ENCODE measurements at regions not wholly inside any gene's neighbourhood (a gene's known extent, or its start where the extent isn't known, plus 50 kb on each side); places are given as distances from the start of the nearest gene placed in this dataset.

DNA sequence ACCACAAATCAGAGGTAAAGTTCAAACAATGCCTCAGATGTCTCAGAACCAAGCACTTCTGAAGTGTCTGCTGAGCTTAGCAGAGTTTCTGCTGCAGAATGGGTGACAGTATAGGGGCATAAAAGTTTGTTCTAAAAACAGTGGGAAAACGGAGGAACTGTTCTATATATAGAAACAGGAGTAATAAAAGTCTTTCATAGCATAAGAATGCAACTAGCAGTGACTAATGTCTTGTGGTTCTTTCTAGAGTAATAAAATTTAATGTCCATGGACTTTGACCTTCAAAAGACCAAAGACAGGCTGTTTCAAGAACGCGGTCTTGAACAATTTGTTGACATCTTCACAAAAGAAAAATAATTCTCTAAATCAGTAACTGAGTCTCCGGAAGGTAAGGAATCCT, 107.5 kb upstream of the FAR2 start:
- Mint-ChIP-seq H3K27ac (ENCODE audit: unreplicated experiment) (peak overlapping the region; percentile 85), H3K4me3 (ENCODE audit: unreplicated experiment) (peak overlapping the region; percentile 5)
- no peak for DNase-seq (ENCODE audit: extremely low spot score, unreplicated experiment)

DNA sequence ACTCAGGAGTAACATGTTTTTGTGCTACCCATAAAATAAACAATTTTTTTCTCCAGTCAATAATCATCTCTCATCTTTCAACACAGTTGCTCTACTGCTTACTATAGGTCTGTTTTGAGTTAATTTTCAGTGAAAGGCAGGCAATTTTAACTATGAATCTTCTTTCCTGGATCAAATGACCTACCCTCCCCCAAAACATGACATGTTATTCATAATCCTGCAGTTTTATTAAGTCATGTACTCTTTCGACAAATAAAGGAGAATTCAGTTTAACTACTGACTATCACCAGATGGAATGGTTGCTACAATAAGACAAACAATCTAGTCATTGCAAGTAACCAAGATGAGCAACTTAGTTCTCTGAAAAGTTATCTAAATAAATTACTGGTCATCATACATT, 106.0 kb upstream of the FAR2 start:
- peaks cover 6% of the 10 kb centered on the region for H3K9me3 Mint-ChIP-seq (ENCODE audit: unreplicated experiment)
- H3K27ac Mint-ChIP-seq (ENCODE audit: unreplicated experiment), result peak overlapping the region; percentile 20
- no peak overlapping the region for H3K4me3 Mint-ChIP-seq (ENCODE audit: unreplicated experiment)
- peaks cover 35% of the 10 kb centered on the region for H3K4me1 Mint-ChIP-seq (ENCODE audit: unreplicated experiment)
- H3K27me3 Mint-ChIP-seq (ENCODE audit: unreplicated experiment), result no peaks in the 10 kb centered on the region
- no peak for DNase-seq (ENCODE audit: extremely low spot score, unreplicated experiment)
- TF ChIP-seq, protein P1, sequence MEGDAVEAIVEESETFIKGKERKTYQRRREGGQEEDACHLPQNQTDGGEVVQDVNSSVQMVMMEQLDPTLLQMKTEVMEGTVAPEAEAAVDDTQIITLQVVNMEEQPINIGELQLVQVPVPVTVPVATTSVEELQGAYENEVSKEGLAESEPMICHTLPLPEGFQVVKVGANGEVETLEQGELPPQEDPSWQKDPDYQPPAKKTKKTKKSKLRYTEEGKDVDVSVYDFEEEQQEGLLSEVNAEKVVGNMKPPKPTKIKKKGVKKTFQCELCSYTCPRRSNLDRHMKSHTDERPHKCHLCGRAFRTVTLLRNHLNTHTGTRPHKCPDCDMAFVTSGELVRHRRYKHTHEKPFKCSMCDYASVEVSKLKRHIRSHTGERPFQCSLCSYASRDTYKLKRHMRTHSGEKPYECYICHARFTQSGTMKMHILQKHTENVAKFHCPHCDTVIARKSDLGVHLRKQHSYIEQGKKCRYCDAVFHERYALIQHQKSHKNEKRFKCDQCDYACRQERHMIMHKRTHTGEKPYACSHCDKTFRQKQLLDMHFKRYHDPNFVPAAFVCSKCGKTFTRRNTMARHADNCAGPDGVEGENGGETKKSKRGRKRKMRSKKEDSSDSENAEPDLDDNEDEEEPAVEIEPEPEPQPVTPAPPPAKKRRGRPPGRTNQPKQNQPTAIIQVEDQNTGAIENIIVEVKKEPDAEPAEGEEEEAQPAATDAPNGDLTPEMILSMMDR (IDR thresholded peaks at IDR 0.05), result no peak
- peaks cover 2% of the 10 kb centered on the region for H3K36me3 Mint-ChIP-seq (ENCODE audit: unreplicated experiment)

More for the DNA sequence above, 107.5 kb upstream of the FAR2 start:
- Mint-ChIP-seq H3K27me3 (ENCODE audit: unreplicated experiment) (no peaks in the 10 kb centered on the region), H3K36me3 (ENCODE audit: unreplicated experiment) (no peaks in the 10 kb centered on the region), H3K4me1 (ENCODE audit: unreplicated experiment) (peaks cover 35% of the 10 kb centered on the region), H3K9me3 (ENCODE audit: unreplicated experiment) (no peaks in the 10 kb centered on the region)
- TF ChIP-seq, protein P1 (IDR thresholded peaks at IDR 0.05), result no peak

DNA sequence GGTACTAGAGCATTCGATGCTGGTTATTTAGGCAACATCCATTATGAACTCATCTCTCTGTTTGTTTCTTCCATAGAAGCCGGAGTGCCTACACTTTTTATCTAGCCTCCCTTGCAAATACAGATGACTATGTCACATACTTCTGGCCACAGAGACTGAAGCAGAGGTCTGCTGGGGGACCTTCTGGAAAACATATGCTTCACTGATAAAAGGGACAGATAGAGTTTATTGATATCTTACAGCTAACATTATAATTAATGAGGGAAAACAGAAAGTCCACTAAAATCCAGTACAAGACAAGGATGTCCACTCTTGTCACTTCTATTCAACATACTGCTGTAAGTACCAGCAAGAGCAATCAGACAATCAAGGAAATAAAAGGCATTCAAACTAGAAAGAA, 104.3 kb upstream of the FAR2 start:
- peaks cover 25% of the 10 kb centered on the region for H3K4me1 Mint-ChIP-seq (ENCODE audit: unreplicated experiment)
- TF ChIP-seq, protein P1 (IDR thresholded peaks at IDR 0.05), result no peak
- H3K9me3 Mint-ChIP-seq (ENCODE audit: unreplicated experiment), result peaks cover 14% of the 10 kb centered on the region
- H3K4me3 Mint-ChIP-seq (ENCODE audit: unreplicated experiment), result no peak overlapping the region
- peaks cover 2% of the 10 kb centered on the region for H3K36me3 Mint-ChIP-seq (ENCODE audit: unreplicated experiment)
- DNase-seq (ENCODE audit: extremely low spot score, unreplicated experiment), result no peak
- H3K27me3 Mint-ChIP-seq (ENCODE audit: unreplicated experiment), result no peaks in the 10 kb centered on the region
- no peak overlapping the region for H3K27ac Mint-ChIP-seq (ENCODE audit: unreplicated experiment)

DNA sequence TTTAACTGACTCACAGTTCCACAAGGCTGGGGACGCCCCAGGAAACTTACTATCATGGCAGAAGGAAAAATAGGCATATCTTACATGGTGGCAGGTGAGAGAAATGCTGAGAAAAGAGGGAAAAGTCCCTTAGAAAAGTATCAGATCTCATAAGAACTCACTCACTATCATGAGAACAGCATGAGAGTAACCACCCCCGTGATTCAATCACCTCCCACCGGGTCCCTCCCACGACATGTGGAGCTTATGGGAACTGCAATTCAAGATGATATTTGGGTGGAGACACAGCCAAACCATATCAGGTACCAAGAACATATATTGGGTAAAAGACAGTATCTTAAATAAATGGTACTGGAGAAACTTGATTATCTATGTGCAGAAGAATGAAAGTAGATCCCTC, 100.3 kb upstream of the FAR2 start:
- no peaks in the 10 kb centered on the region for H3K27me3 Mint-ChIP-seq (ENCODE audit: unreplicated experiment)
- peaks cover 2% of the 10 kb centered on the region for H3K36me3 Mint-ChIP-seq (ENCODE audit: unreplicated experiment)
- TF ChIP-seq, protein P1 (IDR thresholded peaks at IDR 0.05), result no peak
- no peak overlapping the region for H3K27ac Mint-ChIP-seq (ENCODE audit: unreplicated experiment)
- H3K4me1 Mint-ChIP-seq (ENCODE audit: unreplicated experiment), result no peaks in the 10 kb centered on the region
- no peak overlapping the region for H3K4me3 Mint-ChIP-seq (ENCODE audit: unreplicated experiment)
- no peak for DNase-seq (ENCODE audit: extremely low spot score, unreplicated experiment)
- peaks cover 25% of the 10 kb centered on the region for H3K9me3 Mint-ChIP-seq (ENCODE audit: unreplicated experiment)

DNA sequence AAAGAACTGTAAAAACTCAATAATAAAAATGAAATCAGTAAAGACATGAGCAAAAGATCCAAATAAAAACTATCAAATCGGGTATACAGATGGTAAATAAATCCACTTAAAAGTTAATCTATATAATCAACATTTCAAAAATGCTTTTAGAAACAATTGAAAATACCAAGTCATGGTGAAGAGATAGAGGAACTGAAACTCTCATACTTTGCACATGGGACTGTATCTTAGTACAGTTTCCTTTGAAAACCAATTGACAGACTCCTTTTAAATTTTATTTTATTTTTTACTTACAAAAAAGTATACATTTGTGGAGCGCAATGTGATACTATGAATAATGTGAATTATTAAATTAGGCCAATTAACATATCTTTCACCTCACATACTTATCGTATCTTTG, 98.6 kb upstream of the FAR2 start:
- no peak overlapping the region for H3K4me3 Mint-ChIP-seq (ENCODE audit: unreplicated experiment)
- peaks cover 25% of the 10 kb centered on the region for H3K9me3 Mint-ChIP-seq (ENCODE audit: unreplicated experiment)
- TF ChIP-seq, protein P1 (IDR thresholded peaks at IDR 0.05), result no peak
- no peaks in the 10 kb centered on the region for H3K27me3 Mint-ChIP-seq (ENCODE audit: unreplicated experiment)
- H3K27ac Mint-ChIP-seq (ENCODE audit: unreplicated experiment), result no peak overlapping the region
- DNase-seq (ENCODE audit: extremely low spot score, unreplicated experiment), result no peak
- H3K36me3 Mint-ChIP-seq (ENCODE audit: unreplicated experiment), result peaks cover 2% of the 10 kb centered on the region
- no peaks in the 10 kb centered on the region for H3K4me1 Mint-ChIP-seq (ENCODE audit: unreplicated experiment)

Data from osteocyte (in vitro differentiated cells).